Astrocyte of the hippocampus (primary cell): ENCODE measurements at regions not wholly inside any gene's neighbourhood (a gene's known extent, or its start where the extent isn't known, plus 50 kb on each side); places are given as distances from the start of the nearest gene placed in this dataset.
A peak's percentile ranks its signal among the peaks of the same experiment; 100 is the strongest.

Experiments used
- DNase-seq: peaks from one replicate; pipeline ENCODE4 v3.0.0; 2011; ENCODE audit warnings: low read depth, low spot score

- no peak for DNase-seq
Measured at GRCh38 chr9:105860516-105860915, 166.2 kb downstream of the TMEM38B start.

DNA sequence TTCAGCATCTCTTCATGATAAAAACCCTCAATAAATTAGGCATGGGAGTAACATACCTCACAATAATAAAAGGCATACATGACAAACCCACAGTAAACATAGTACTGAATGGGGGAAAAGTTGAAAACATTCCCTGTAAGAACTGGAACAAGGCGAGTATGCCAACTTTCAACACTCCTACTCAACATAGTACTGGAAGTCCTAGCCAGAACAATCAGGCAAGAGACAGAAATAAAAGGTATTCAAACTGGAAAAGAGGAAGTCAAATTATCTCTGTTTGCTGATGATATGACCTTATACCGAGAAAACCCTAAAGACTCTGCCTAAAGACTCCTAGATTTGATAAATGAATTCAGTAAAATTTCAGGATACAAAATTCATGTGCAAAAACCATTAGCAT is 167.6 kb downstream of the TMEM38B start:
- no peak for DNase-seq

DNA sequence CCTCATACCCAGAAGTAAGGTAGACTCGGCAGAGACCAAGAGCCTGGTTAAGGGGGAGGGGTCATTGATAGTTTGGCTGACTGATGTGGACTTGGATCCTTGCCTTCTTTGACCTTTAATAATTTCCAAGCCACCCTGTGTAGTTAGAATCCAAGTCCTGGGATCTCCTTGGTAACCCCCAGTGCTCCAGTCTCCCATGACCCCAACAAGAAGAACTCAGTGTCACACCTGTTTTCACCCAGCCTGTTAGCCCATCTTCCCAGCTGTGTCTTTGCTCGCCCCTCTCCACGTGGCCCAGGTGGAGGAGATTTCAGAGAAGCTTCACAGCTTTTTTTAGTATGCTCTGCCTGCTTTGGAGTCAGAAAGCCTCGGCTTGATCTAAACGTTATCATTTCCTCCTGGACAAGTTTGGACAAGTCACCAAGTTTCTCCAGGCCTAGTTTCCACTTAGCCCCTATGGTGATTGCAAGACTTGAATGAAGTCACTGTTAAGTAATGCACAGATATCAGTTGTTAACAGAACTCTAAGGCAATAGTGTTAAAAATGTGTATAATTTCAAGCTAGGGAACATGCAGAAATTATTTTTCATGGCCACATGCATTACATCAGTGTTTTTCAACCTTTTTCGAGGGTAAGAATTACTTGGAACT is 170.0 kb downstream of the TMEM38B start:
- DNase-seq: no peak

GRCh38 chr9:105865285-105865684 is 170.9 kb downstream of the TMEM38B start:
- no peak for DNase-seq

- no peak for DNase-seq
Measured at GRCh38 chr9:105871540-105871939, 177.2 kb downstream of the TMEM38B start.

DNA sequence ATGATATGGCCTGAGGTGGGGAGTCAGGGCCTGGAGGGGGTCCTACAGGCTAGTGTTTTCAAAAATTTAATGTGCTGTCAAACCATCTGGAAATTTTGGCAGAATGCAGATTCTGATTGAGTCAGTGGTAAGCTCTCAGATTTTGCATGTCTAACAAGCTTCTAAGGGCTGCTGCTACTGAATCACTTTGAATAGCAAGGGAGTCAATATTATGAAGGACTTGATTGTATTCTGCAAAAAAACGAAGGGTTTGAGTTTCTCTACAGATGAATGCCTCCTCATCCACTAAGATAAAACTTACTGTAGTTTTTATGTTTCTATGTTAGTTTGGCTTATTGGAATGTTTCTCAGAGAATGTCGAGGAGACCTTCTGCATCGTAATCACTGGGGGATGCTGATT is 179.5 kb downstream of the TMEM38B start:
- DNase-seq: no peak

- no peak for DNase-seq
Measured at GRCh38 chr9:105877721-105878120, 183.4 kb downstream of the TMEM38B start.

- peak; percentile 50 for DNase-seq
Measured at GRCh38 chr9:105879181-105879580, 184.8 kb downstream of the TMEM38B start.

DNA sequence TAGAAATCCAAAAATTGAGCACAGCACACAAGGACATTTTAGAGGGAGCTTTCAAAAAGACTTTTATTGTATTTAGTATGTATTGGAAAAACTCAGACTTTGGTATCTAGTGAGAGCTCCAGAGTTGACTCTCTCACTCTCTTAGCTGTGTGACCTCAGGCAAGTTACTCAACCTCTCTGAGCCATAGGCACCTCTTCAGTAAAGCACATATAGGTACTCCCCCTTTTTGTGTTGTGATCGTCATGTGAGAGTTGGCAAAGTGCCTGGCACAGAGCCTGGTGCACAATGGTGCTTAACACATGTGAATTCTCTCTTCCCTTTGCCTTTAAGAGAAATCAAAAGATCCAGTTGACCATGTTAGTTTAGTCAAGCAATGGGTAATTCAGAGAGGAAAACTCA is 186.2 kb downstream of the TMEM38B start:
- DNase-seq: no peak

- no peak for DNase-seq
Measured at GRCh38 chr9:105881021-105881420, 186.7 kb downstream of the TMEM38B start.

GRCh38 chr9:105881654-105882349 is 187.5 kb downstream of the TMEM38B start:
- DNase-seq: peak; percentile 73

- no peak for DNase-seq
Measured at GRCh38 chr9:105883847-105884246, 189.5 kb downstream of the TMEM38B start.

DNA sequence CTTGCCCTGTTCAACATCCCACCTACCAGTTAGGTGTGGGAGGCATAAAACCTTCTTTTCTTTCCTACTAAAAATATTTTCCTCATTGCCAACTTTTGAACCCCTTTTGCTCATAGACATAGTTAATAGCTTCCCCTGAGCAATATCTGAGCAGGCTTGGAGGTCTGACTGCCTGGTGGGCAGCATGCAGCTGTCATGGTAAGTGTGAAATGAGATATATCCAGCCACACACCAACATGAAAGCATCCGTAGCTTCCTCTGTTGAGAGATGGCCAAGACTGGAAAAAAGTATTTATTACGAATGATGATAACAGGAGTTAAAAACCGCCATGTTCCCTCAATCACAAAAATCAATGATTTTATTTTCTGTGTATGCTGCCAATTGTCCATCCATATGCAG is 190.1 kb downstream of the TMEM38B start:
- no peak for DNase-seq

DNA sequence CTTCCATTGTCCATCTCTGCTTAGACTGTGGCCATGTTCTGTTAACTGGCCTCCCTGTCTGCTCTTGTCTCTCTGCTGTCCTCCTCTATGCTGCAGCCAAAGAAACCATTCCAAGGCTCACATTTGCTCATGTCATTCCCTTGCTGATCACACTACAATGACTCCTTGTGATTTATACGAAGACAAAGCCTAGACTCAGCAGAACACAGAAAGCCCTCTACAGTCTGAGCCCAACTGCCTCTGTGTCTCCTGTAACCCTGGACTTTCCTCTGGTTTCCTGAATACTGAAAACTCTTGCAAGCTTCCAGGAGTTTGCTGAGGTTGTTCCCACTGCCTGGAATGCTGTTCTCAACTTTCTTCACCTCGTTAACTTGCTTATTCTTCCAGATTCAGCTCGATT is 191.8 kb downstream of the TMEM38B start:
- no peak for DNase-seq

DNA sequence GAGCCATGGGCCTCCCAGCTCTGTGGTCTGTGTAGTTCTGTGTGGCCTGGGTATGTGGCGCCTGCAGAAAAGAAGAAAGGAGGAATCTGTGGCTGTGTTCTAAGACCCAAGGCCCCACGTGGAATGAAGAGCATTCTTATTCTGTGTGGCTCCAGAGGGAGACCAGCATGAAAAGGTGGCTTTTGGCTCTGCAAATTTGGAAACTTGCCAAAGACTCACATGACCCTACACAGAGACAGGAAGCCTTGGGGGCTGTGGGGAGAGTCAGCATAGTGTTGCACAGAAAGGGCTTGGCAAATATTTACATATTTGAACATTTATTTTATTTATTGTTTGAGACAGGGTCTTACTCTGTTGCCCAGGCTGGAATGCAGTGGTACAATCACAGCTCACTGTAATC is 193.3 kb downstream of the TMEM38B start:
- peak; percentile 16 for DNase-seq

DNA sequence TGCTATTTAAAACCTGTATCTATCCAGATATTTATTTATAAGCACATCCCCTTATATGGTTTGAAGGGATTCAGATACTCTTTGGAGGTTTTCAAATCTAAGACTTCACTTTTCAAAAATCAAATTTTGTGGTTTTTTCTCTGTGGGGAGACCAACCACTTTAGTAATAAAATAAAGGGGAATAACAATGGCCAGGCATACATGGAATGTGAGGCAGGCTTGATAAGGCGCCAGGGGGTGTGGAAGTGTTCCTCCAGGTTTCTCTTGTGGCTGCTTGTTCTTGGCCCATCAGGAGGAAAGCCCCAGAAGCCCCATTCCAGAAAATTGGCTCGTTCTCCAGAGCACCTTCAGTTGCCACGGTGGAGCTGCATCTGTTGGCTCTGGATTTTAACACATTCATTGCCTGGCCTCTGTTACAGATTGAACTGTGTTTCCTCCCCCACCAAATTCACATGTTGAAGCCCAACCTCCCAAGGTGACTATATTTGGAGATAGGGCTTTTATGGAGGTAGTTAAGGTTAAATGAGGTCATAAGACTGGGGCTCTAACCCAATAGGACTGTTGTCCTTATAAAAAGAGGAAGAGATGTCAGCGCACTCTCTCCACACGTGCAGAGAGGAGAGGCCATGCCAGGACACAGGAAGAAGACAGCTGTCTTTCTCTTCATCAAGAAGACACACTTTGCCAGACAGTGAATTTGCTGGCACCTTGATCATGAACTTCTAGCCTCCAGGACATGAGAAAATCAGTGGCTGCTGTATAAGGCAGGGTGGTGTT is 195.9 kb downstream of the TMEM38B start:
- DNase-seq: peak; percentile 88

DNA sequence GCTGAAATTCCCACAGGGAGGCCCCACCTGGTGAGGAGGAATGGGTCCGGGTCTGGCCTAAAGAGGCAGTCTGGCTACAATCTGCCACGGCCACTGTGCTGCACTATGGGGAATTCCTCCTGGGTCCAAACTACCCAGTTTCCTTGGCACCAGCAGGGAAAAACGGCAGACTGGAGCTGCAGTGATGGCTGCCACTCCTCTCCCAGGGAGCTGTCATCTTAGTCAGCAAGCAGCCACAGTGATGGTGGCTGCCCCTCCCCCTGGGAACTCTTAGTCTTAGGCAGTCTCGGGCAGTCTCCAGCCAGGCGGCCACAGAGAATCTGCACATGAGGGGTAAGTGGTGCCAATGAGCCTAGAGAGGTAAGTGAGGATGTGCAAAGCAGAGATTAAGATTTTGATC is 205.8 kb downstream of the TMEM38B start:
- peak; percentile 41 for DNase-seq

- DNase-seq: peak; percentile 84
Measured at GRCh38 chr9:105901514-105902109, 207.3 kb downstream of the TMEM38B start.

GRCh38 chr9:105908069-105908468 is 213.7 kb downstream of the TMEM38B start:
- no peak for DNase-seq

DNA sequence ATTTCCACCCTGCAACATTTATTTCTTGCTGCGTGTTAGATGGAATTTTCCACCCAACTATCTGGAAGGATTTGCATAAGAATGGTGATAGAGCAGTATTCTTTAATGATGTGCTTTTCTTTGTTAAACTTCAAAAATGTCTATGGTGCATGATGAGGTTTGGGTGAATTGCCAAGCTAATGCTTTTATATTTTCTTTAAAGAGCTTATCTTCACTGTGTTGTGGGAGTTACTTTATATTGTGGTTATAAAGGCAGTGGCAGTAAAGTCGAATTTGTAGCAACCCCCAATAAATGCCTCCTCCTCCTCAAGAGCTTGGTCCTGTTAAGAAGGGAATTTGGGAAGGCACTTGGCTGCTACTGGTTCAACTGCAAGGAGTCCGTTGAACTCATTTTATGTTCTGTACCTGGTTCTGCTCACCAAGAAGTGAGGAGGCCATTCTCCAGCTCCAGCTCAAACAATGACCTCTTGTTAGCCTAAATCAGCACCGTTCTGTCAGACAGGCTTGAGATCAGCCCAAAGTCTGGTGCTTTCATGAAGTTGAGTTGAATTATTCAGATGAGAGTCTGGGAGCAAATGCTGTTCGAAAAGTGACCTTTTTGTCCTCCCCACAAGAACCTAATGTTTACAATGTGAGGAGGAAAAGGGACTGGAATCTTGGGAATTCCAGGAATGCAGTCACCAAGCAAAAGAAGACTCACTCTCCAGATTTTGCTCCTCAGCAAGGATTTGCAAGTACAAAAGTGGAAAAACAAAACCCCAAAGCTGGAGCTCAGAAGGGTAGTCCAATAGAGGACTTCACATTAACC is 217.0 kb downstream of the TMEM38B start:
- DNase-seq: peak; percentile 66

- no peak for DNase-seq
Measured at GRCh38 chr9:105912157-105912862, 218.0 kb downstream of the TMEM38B start.
